ENCODE measurements at regions not wholly inside any gene's neighbourhood (a gene's known extent, or its start where the extent isn't known, plus 50 kb on each side); places are given as distances from the start of the nearest gene placed in this dataset.

DNA sequence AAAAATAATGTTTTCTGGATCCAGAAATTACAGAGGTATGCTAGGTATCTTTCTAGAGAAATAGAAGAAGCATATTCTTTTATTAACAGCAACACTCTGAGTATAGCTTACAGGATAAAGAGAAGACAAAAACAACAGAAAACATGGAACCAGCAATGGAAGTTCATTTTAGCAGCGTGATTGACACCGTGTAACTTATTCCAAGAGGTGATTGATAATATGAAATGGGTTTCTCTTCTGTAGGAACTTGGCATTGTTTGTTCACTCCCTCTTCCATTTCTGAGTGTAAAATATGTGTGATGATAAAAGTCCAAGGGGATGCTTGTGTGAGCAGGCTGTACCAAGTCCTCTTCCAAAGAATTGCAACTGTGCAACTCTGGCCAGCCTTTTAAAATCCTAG lies 303.0 kb downstream of the COL12A1 start:
- TF ChIP-seq, protein P1, sequence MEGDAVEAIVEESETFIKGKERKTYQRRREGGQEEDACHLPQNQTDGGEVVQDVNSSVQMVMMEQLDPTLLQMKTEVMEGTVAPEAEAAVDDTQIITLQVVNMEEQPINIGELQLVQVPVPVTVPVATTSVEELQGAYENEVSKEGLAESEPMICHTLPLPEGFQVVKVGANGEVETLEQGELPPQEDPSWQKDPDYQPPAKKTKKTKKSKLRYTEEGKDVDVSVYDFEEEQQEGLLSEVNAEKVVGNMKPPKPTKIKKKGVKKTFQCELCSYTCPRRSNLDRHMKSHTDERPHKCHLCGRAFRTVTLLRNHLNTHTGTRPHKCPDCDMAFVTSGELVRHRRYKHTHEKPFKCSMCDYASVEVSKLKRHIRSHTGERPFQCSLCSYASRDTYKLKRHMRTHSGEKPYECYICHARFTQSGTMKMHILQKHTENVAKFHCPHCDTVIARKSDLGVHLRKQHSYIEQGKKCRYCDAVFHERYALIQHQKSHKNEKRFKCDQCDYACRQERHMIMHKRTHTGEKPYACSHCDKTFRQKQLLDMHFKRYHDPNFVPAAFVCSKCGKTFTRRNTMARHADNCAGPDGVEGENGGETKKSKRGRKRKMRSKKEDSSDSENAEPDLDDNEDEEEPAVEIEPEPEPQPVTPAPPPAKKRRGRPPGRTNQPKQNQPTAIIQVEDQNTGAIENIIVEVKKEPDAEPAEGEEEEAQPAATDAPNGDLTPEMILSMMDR (IDR thresholded peaks at IDR 0.05; ENCODE audit: low read depth, low read length, poor library complexity, severe bottlenecking), result no peak
- TF ChIP-seq EZH2phosphoT487 (IDR thresholded peaks at IDR 0.05; ENCODE audit: borderline replicate concordance, low read length), result no peak
